Activated T-cell treated with anti-CD3 and anti-CD28 coated beads, Interleukin-2, amount 50 U/mL, for 4 hours (primary cell): ENCODE measurements at regions not wholly inside any gene's neighbourhood (a gene's known extent, or its start where the extent isn't known, plus 50 kb on each side); places are given as distances from the start of the nearest gene placed in this dataset.

Source experiments
- ATAC-seq, 2 donors: fragments of 200-7000 bp; cut with Tn5 transposase; one replicate each; pipeline ENCODE4 v1.10.0; 2021
- DNase-seq: peaks from one replicate; pipeline ENCODE4 v3.0.0-alpha.2; 2020
- H3K27me3 Mint-ChIP-seq: one replicate; pipeline ENCODE4 v1.8.0; 2021; ENCODE audit warnings: low read depth, mixed read lengths
- H3K36me3 Mint-ChIP-seq: one replicate; pipeline ENCODE4 v1.8.0; 2022; ENCODE audit warnings: mixed read lengths; ENCODE audit not compliant: insufficient read depth
- H3K4me1 Mint-ChIP-seq: one replicate; pipeline ENCODE4 v1.8.0; 2021; ENCODE audit warnings: low read depth, mixed read lengths
- H3K4me3 Mint-ChIP-seq: one replicate; pipeline ENCODE4 v1.8.0; 2021; ENCODE audit warnings: mild to moderate bottlenecking, moderate library complexity, mixed read lengths
- H3K9me3 Mint-ChIP-seq: one replicate; pipeline ENCODE4 v1.8.0; 2021; ENCODE audit warnings: mixed read lengths

- Mint-ChIP-seq H3K27me3 (no peaks in the 10 kb centered on the region), H3K4me1 (peaks cover 39% of the 10 kb centered on the region), H3K4me3 (no peak overlapping the region), H3K9me3 (no peaks in the 10 kb centered on the region), H3K36me3 (peaks cover 6% of the 10 kb centered on the region)
- ATAC-seq (peak; percentile 42 to 67), DNase-seq (no peak)
These were observed 318.8 kb downstream of the ZEB2 start for GRCh38 chr2:144201126-144201525.

- ATAC-seq (no peak), DNase-seq (no peak)
- H3K9me3 Mint-ChIP-seq, result no peaks in the 10 kb centered on the region
- peaks cover 56% of the 10 kb centered on the region for H3K4me1 Mint-ChIP-seq
- no peaks in the 10 kb centered on the region for H3K27me3 Mint-ChIP-seq
- H3K36me3 Mint-ChIP-seq, result peaks cover 6% of the 10 kb centered on the region
- no peak overlapping the region for H3K4me3 Mint-ChIP-seq
These were observed 321.8 kb downstream of the ZEB2 start for GRCh38 chr2:144198116-144198515.

GRCh38 chr2:144194326-144195071 is 325.4 kb downstream of the ZEB2 start:
- H3K27me3 Mint-ChIP-seq, result no peaks in the 10 kb centered on the region
- peak; percentile 48 to 58 for ATAC-seq
- H3K4me1 Mint-ChIP-seq, result peaks cover 37% of the 10 kb centered on the region
- H3K36me3 Mint-ChIP-seq, result peaks cover 2% of the 10 kb centered on the region
- no peaks in the 10 kb centered on the region for H3K9me3 Mint-ChIP-seq
- peak overlapping the region; percentile 55 for H3K4me3 Mint-ChIP-seq
- DNase-seq, result no peak

- H3K4me3 Mint-ChIP-seq, result no peak overlapping the region
- no peak for ATAC-seq
- H3K4me1 Mint-ChIP-seq, result peaks cover 28% of the 10 kb centered on the region
- H3K9me3 Mint-ChIP-seq, result no peaks in the 10 kb centered on the region
- no peak for DNase-seq
- no peaks in the 10 kb centered on the region for H3K36me3 Mint-ChIP-seq
- no peaks in the 10 kb centered on the region for H3K27me3 Mint-ChIP-seq
These were observed 328.9 kb downstream of the ZEB2 start for GRCh38 chr2:144190908-144191605.

GRCh38 chr2:144183727-144184126 is 336.2 kb downstream of the ZEB2 start:
- Mint-ChIP-seq H3K4me3 (peak overlapping the region; percentile 64), H3K27me3 (no peaks in the 10 kb centered on the region), H3K36me3 (peaks cover 3% of the 10 kb centered on the region), H3K9me3 (no peaks in the 10 kb centered on the region), H3K4me1 (peaks cover 41% of the 10 kb centered on the region)
- DNase-seq (peak; percentile 62), ATAC-seq (peak; percentile 100)

GRCh38 chr2:144181001-144181400 is 338.9 kb downstream of the ZEB2 start:
- no peak for DNase-seq
- H3K27me3 Mint-ChIP-seq, result no peaks in the 10 kb centered on the region
- H3K9me3 Mint-ChIP-seq, result peaks cover 4% of the 10 kb centered on the region
- no peak for ATAC-seq
- peaks cover 11% of the 10 kb centered on the region for H3K36me3 Mint-ChIP-seq
- H3K4me1 Mint-ChIP-seq, result peaks cover 32% of the 10 kb centered on the region
- H3K4me3 Mint-ChIP-seq, result no peak overlapping the region

GRCh38 chr2:144180131-144180530 is 339.8 kb downstream of the ZEB2 start:
- Mint-ChIP-seq H3K4me3 (no peak overlapping the region), H3K36me3 (peaks cover 11% of the 10 kb centered on the region), H3K4me1 (peaks cover 23% of the 10 kb centered on the region), H3K27me3 (no peaks in the 10 kb centered on the region), H3K9me3 (peaks cover 4% of the 10 kb centered on the region)
- no peak for ATAC-seq
- no peak for DNase-seq

GRCh38 chr2:144170179-144170578 is 349.7 kb downstream of the ZEB2 start:
- Mint-ChIP-seq H3K27me3 (no peaks in the 10 kb centered on the region), H3K4me3 (no peak overlapping the region), H3K36me3 (peaks cover 14% of the 10 kb centered on the region), H3K9me3 (no peaks in the 10 kb centered on the region), H3K4me1 (no peaks in the 10 kb centered on the region)
- DNase-seq (no peak), ATAC-seq (no peak)

GRCh38 chr2:144166743-144167142 is 353.2 kb downstream of the ZEB2 start:
- Mint-ChIP-seq H3K36me3 (no peaks in the 10 kb centered on the region), H3K9me3 (no peaks in the 10 kb centered on the region), H3K4me1 (peaks cover 3% of the 10 kb centered on the region), H3K4me3 (no peak overlapping the region), H3K27me3 (no peaks in the 10 kb centered on the region)
- peak; percentile 48 to 82 for ATAC-seq
- DNase-seq, result no peak

GRCh38 chr2:144165599-144166250 is 354.2 kb downstream of the ZEB2 start:
- Mint-ChIP-seq H3K36me3 (no peaks in the 10 kb centered on the region), H3K27me3 (no peaks in the 10 kb centered on the region), H3K4me3 (no peak overlapping the region), H3K9me3 (no peaks in the 10 kb centered on the region), H3K4me1 (peaks cover 3% of the 10 kb centered on the region)
- DNase-seq (no peak), ATAC-seq (no peak)

GRCh38 chr2:144163592-144163991 is 356.3 kb downstream of the ZEB2 start:
- H3K4me3 Mint-ChIP-seq, result no peak overlapping the region
- ATAC-seq, result no peak

GRCh38 chr2:144162652-144163051 is 357.3 kb downstream of the ZEB2 start:
- ATAC-seq, result peak; percentile 51 to 63
- Mint-ChIP-seq H3K9me3 (no peaks in the 10 kb centered on the region), H3K4me3 (no peak overlapping the region), H3K36me3 (no peaks in the 10 kb centered on the region), H3K27me3 (no peaks in the 10 kb centered on the region), H3K4me1 (peaks cover 3% of the 10 kb centered on the region)
- peak; percentile 35 for DNase-seq

More at GRCh38 chr2:144163592-144163991, 356.3 kb downstream of the ZEB2 start:
- Mint-ChIP-seq H3K36me3 (no peaks in the 10 kb centered on the region), H3K27me3 (no peaks in the 10 kb centered on the region), H3K4me1 (peaks cover 3% of the 10 kb centered on the region), H3K9me3 (no peaks in the 10 kb centered on the region)
- DNase-seq, result no peak

GRCh38 chr2:144161061-144161460 is 358.9 kb downstream of the ZEB2 start:
- peaks cover 3% of the 10 kb centered on the region for H3K4me1 Mint-ChIP-seq
- no peaks in the 10 kb centered on the region for H3K27me3 Mint-ChIP-seq
- no peaks in the 10 kb centered on the region for H3K36me3 Mint-ChIP-seq
- H3K9me3 Mint-ChIP-seq, result no peaks in the 10 kb centered on the region
- H3K4me3 Mint-ChIP-seq, result no peak overlapping the region
- ATAC-seq (no peak), DNase-seq (no peak)

GRCh38 chr2:144159240-144159639 is 360.7 kb downstream of the ZEB2 start:
- no peaks in the 10 kb centered on the region for H3K36me3 Mint-ChIP-seq
- no peaks in the 10 kb centered on the region for H3K27me3 Mint-ChIP-seq
- no peak overlapping the region for H3K4me3 Mint-ChIP-seq
- DNase-seq (no peak), ATAC-seq (no peak)
- no peaks in the 10 kb centered on the region for H3K9me3 Mint-ChIP-seq
- H3K4me1 Mint-ChIP-seq, result peaks cover 3% of the 10 kb centered on the region
